ENCODE measurements at regions not wholly inside any gene's neighbourhood (a gene's known extent, or its start where the extent isn't known, plus 50 kb on each side); places are given as distances from the start of the nearest gene placed in this dataset.
A peak's percentile ranks its signal among the peaks of the same experiment; 100 is the strongest.

DNA sequence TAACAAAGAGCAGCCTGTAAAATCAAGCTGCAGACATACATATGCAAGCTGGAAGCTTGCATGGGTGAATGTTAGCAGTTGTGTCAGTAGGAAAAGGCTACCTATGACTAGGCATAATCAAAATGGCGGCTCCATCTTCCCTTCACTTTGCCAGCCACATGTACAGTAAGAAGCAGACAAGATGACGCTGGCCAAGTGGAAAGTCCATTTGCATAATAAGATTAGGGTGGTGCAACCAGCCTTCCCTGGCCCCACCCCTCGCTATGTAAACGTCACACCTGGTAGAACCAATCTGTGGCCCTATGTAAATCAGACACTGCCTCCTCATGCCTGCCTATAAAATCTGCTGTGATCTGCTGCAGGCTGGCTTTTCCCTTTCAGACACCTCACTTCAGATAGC is 171.9 kb upstream of the USP25 start:
- no peak for FAIRE-seq

DNA sequence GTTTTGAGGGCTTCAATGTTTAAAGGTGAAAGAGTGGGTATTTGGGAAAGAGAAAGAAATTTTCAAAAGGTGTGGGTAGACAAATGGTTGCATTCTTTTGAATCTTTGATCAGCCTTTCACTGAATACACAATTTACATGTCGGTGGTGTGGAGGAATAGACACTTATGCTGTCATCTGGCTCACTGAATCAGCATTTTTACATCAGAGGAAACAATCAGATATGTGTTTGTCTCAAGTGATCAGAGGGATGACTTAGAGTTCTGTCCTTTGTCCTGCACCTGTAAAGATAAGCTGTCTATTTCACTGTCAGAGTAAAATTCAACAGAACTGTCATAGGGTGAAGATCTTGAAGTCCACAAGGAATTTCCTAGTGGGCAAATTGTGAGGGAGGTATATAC is 170.9 kb upstream of the USP25 start:
- no peak for FAIRE-seq

DNA sequence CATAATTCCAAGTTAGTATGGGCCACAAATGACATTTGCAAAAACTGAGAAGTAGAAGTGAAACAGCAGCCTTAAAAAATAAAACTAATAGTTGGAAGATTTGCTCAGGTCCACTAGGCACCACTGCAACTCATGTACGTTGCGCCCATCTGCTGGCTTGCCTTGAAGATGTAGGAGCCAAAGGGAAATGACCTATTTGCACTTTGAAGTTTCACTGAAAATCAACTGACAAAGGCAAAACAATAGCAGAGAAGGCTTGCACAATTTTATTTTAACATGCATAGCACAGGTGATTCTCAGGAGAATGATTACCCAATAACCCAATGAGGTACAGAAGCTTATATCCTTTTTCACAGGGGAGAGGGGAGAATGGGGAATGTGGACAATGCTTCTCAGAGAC is 170.1 kb upstream of the USP25 start:
- FAIRE-seq, result no peak

- FAIRE-seq, result no peak
Measured at GRCh38 chr21:15560383-15561056, 169.3 kb upstream of the USP25 start.

DNA sequence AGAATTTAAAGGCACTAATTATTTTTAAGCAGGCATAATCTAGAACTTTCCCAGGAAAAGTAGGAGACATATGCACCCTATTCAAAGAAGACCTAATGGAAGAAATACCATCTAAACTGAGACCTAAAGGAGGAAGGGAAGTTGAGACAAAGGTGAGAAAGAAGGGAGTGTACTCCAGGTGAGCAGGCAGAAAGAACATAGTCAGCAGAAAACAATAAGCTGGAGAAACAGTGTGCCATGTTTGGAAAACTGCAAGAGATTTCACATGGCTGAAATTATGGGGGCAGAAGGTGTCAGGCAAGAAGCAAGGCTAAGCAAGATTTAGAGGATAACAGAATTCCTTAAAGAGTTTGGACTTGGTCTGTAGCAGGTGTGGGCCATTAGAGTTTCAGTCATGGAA is 167.0 kb upstream of the USP25 start:
- FAIRE-seq, result no peak

- FAIRE-seq, result no peak
Measured at GRCh38 chr21:15564907-15565306, 164.9 kb upstream of the USP25 start.

GRCh38 chr21:15566703-15567102 is 163.1 kb upstream of the USP25 start:
- no peak for FAIRE-seq

DNA sequence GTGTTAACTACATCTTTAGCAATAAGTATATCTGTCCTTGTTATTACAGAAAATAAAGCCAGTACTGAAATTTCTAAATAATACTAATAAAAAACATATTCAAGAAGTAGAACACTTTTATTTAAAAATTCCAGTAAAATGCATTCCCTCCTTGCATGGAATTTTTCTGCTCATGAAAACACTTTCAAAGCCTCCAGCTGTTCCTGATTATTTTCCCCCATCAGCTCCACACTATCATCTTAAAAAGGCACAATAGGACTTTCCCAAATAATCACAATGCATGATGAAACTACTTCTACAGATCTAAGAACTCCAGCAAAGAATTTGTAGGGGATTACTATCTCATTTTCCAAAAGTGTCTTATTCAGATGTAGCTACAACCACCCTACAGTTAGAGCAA is 162.6 kb upstream of the USP25 start:
- FAIRE-seq, result no peak

- no peak for FAIRE-seq
Measured at GRCh38 chr21:15568516-15568915, 161.3 kb upstream of the USP25 start.

DNA sequence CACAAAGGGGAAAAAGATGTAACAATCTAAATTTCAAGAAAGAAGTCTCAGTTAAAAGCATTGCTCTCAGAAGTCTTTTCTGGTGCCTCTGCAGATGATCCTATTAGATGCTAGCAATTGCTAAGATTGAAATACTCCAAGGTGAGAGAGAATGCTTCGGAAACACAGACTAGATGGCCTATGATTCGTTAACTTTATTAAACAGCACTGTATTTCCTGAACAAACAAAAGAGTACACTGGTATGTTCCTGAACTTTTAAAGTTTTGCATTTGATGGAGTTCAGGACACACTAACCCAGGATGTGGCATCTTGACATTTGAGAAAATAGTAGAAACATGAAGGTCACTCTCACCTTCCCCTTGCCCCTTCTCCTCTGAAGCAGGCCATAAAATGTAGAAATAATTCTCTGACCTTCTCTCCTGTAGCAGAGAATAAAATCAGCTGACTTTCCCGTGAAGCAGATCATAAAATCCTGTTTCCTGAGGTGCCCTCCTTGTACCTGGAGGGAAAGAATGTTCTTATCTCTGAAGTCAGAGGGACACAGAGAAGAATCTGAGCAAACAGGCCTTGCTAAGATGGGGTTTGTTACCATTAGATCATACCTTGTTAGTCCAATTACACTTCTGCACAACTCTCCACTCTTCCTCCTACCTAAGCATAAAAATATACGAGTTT is 142.9 kb upstream of the USP25 start:
- no peak for FAIRE-seq

GRCh38 chr21:15592271-15592860 is 137.4 kb upstream of the USP25 start:
- FAIRE-seq, result peak; percentile 99

DNA sequence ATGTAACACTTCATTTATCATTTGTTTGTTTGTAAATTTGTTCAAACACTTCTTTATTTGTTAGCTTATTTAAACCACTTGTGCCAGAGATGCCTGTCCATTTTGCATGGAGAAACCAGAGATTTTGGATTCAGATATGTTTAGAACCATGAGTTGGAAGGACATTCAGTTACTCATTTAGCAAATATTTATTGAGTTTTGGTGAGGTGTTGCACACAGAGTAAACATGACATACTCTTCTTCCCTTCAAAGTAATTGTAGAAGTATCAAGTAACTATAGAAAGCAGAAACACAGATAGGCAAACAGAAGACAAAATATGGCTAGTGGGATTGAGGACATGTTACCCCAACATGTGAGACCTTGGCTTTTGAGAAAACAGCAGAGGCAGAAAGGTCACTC is 136.8 kb upstream of the USP25 start:
- no peak for FAIRE-seq

- no peak for FAIRE-seq
Measured at GRCh38 chr21:15601390-15601789, 128.4 kb upstream of the USP25 start.

GRCh38 chr21:15604413-15604812 is 125.4 kb upstream of the USP25 start:
- no peak for FAIRE-seq

GRCh38 chr21:15614766-15615165 is 115.0 kb upstream of the USP25 start:
- FAIRE-seq, result no peak

- no peak for FAIRE-seq
Measured at GRCh38 chr21:15616864-15617574, 112.8 kb upstream of the USP25 start.

DNA sequence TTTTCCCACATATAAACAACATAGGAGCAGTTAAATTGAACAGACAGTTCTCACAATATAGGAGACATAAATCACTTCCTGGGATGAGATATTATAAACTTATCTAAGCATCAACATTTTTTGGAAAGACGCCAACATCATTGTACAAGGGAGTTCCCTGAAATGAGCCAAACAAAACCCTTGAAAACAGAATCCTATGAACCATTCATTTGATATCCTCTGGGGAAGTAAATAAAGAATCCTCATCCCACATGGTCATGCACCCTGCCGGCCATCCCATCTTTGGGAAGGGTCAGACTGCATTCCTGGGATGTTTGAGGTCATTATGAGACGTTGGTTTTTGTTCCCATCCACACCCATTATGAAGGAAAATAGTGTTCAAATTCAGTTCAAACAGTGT is 111.8 kb upstream of the USP25 start:
- no peak for FAIRE-seq

- no peak for FAIRE-seq
Measured at GRCh38 chr21:15620892-15621291, 108.9 kb upstream of the USP25 start.

DNA sequence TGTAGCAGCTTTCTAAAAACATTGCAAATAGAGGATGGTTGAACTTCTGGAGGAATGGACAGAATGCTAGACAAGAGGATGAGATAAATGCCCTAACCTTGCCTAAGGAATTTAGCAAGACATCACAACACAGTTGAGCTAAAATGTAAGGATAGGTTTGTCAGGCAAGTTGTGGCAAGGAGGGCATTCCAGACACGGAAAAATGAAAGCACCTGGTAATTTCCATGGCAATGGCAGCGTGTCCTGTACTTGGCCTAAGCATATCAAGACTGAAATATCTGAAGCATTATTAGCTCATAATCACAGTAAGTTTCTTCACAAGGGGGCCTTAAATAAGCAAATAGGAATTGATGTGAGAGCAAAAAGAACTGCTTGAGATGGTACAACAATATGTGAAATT is 105.1 kb upstream of the USP25 start:
- no peak for FAIRE-seq

- no peak for FAIRE-seq
Measured at GRCh38 chr21:15625363-15625762, 104.4 kb upstream of the USP25 start.

- FAIRE-seq, result no peak
Measured at GRCh38 chr21:15626031-15626430, 103.8 kb upstream of the USP25 start.

GRCh38 chr21:15627011-15627410 is 102.8 kb upstream of the USP25 start:
- no peak for FAIRE-seq

DNA sequence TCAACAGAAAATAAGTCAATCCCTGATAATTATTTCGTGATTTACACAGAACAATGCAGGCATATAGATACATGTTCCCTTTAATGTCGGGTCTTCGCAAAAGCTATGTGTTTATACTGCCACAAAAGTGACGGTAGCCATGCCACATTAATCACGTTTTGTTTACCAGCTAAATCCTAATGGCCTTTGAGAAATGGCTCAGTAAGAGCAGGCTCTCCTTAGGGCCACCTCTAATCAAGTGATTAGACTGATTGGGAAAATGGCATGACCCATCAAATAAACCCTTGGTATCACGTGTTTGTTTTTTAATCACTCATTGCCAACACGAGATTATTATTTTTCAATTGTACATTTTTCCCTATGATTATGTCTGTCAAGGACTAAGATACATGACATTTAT is 102.0 kb upstream of the USP25 start:
- no peak for FAIRE-seq

GRCh38 chr21:15631342-15631741 is 98.4 kb upstream of the USP25 start:
- FAIRE-seq, result peak; percentile 55
